Tibial nerve (tissue), 4 donors: ENCODE measurements at regions not wholly inside any gene's neighbourhood (a gene's known extent, or its start where the extent isn't known, plus 50 kb on each side); places are given as distances from the start of the nearest gene placed in this dataset.

Experiments
- DNase-seq, 2 donors: peaks; one replicate each; pipeline ENCODE4 v3.0.0-alpha.2; 2019; ENCODE audit warnings: low spot score in 2 of 2
- H3K27ac ChIP-seq, 4 donors: fragments of 200-600 bp; sonication (generic) in 3 of 4; one replicate each; pipeline ENCODE4 v1.5.1; 2017 to 2019; ENCODE audit warnings: mild to moderate bottlenecking in 1 of 4
- H3K27me3 ChIP-seq, 2 donors: fragments of 200-600 bp; sonication (generic) in 1 of 2; one replicate each; pipeline versions ENCODE4 v1.5.1 to v1.6.0; 2017 to 2019
- H3K36me3 ChIP-seq, 3 donors: fragments of 200-600 bp; sonication (generic); one replicate each; pipeline ENCODE4 v1.5.1; 2018 to 2019
- H3K4me1 ChIP-seq, 4 donors: fragments of 200-600 bp; sonication (generic) in 3 of 4; one replicate each; pipeline ENCODE4 v1.5.1; 2017 to 2019
- H3K4me3 ChIP-seq, 4 donors: fragments of 200-600 bp; sonication (generic) in 3 of 4; one replicate each; pipeline ENCODE4 v1.5.1; 2017 to 2019; ENCODE audit warnings: mild to moderate bottlenecking in 1 of 4, moderate library complexity in 1 of 4
- H3K9me3 ChIP-seq, 4 donors: fragments of 200-600 bp; sonication (generic) in 3 of 4; one replicate each; pipeline ENCODE4 v1.5.1; 2017 to 2019
- EP300 ChIP-seq, 2 donors: sonication (generic); formaldehyde crosslinking; IDR thresholded peaks; one replicate each; pipeline ENCODE4 v1.6.1; 2017; ENCODE audit warnings: antibody characterized with exemption in 2 of 2, mild to moderate bottlenecking in 1 of 2
- POLR2A ChIP-seq, 2 donors: fragments of 450-650 bp; IDR thresholded peaks; one replicate each; pipeline ENCODE4 v1.6.1; 2017; ENCODE audit warnings: antibody characterized with exemption in 2 of 2, mild to moderate bottlenecking in 2 of 2, moderate library complexity in 2 of 2
- WGBS, 2 donors: methylation state at CpG; one replicate each; pipeline ENCODE4 v1.1.5; 2018; 5-methylcytosine and 5-hydroxymethylcytosine counted together
- TF ChIP-seq, protein P1 (sequence below), 5 experiments: fragments of 200-600 bp in 3 of 5; fragments of 450-650 bp in 2 of 5; sonication (generic) in 3 of 5; IDR thresholded peaks; one replicate each; pipeline ENCODE4 v1.5.1; 2016 to 2019; ENCODE audit warnings: antibody characterized with exemption in 5 of 5, mild to moderate bottlenecking in 3 of 5, moderate library complexity in 2 of 5

DNA sequence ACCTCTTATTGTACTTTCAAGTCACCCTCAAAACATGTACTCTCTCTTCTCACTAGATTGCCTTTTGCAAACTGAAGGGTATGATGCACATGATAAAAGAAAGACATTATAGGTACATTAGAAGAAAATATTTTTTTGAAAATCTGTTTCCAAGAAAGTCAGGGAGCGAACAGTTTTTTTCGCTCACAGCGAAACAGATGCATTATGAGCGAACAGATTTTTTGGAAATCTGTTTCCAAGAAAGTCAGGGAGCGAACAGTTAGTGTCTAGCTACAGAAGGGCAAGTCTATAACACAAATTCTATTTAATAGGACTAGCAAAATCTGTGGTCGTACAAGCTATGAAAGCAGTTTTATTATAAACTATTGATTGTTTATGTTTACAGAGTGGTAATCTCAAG is 296.2 kb upstream of the ANO3 start:
- H3K4me3 ChIP-seq, result no peak overlapping the region
- H3K4me1 ChIP-seq, result no peaks in the 10 kb centered on the region
- WGBS, 2 donors, result 97% methylated on average over 5 of the region's 6 CpGs
- DNase-seq, result no peak
- TF ChIP-seq, protein P1, sequence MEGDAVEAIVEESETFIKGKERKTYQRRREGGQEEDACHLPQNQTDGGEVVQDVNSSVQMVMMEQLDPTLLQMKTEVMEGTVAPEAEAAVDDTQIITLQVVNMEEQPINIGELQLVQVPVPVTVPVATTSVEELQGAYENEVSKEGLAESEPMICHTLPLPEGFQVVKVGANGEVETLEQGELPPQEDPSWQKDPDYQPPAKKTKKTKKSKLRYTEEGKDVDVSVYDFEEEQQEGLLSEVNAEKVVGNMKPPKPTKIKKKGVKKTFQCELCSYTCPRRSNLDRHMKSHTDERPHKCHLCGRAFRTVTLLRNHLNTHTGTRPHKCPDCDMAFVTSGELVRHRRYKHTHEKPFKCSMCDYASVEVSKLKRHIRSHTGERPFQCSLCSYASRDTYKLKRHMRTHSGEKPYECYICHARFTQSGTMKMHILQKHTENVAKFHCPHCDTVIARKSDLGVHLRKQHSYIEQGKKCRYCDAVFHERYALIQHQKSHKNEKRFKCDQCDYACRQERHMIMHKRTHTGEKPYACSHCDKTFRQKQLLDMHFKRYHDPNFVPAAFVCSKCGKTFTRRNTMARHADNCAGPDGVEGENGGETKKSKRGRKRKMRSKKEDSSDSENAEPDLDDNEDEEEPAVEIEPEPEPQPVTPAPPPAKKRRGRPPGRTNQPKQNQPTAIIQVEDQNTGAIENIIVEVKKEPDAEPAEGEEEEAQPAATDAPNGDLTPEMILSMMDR (IDR thresholded peaks at IDR 0.05), result no peak
- TF ChIP-seq EP300 (IDR thresholded peaks at IDR 0.05) (no peak), POLR2A (IDR thresholded peaks at IDR 0.05) (no peak)
- no peaks in the 10 kb centered on the region for H3K9me3 ChIP-seq
- no peaks in the 10 kb centered on the region for H3K36me3 ChIP-seq
- H3K27ac ChIP-seq, result no peak overlapping the region
- no peaks in the 10 kb centered on the region for H3K27me3 ChIP-seq

DNA sequence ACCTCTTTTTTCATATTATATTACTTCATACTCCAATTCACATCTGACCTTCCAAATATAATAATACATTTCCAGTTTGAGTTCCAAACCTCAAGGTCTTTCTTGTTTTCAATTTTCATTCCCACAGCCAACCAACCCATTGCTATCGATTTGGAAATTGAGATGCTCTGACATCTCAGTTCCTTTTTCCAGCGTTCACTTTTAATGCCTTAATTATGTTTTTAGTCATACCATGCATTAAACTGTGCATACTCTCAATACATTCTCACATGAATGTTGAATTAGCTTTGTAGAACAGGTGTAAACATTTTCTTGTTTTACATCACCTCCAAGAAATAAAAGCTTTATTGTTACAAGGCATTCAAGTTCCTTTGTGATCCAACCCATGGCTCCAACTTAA is 294.2 kb upstream of the ANO3 start:
- no peaks in the 10 kb centered on the region for H3K27me3 ChIP-seq
- H3K4me1 ChIP-seq, result no peaks in the 10 kb centered on the region
- no peak overlapping the region for H3K27ac ChIP-seq
- 88 to 97% methylated on average over 2 of the region's 2 CpGs for WGBS, 2 donors
- no peaks in the 10 kb centered on the region for H3K9me3 ChIP-seq
- DNase-seq, result no peak
- TF ChIP-seq, protein P1 (IDR thresholded peaks at IDR 0.05), result no peak
- no peak for TF ChIP-seq EP300 (IDR thresholded peaks at IDR 0.05)
- no peak for TF ChIP-seq POLR2A (IDR thresholded peaks at IDR 0.05)
- H3K36me3 ChIP-seq, result no peaks in the 10 kb centered on the region
- no peak overlapping the region for H3K4me3 ChIP-seq

DNA sequence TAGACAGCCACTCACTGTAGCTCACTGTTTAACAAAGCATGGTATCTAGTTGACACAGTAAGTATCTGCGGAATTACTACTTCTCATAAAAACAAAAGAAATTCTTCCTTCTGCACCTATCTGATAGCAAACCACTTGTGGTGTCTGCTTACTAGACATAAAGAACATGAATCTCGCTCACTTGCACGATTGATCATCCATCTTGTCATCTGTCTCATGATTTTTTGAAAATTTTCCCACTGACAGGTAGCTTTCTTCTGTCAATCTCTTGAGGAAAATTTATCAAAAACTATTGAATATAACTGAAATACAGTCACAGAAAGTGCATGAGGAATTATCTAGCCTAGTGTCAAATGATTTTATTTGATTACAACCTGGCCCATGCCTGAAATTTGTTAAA is 291.6 kb upstream of the ANO3 start:
- Histone ChIP-seq H3K9me3 (no peaks in the 10 kb centered on the region), H3K4me3 (no peak overlapping the region), H3K27me3 (no peaks in the 10 kb centered on the region), H3K36me3 (no peaks in the 10 kb centered on the region), H3K4me1 (no peaks in the 10 kb centered on the region), H3K27ac (no peak overlapping the region)
- no peak for DNase-seq
- TF ChIP-seq POLR2A (IDR thresholded peaks at IDR 0.05) (no peak), EP300 (IDR thresholded peaks at IDR 0.05) (no peak)
- TF ChIP-seq, protein P1 (IDR thresholded peaks at IDR 0.05), result no peak
- 58 to 66% methylated on average over 3 of the region's 3 CpGs for WGBS, 2 donors

DNA sequence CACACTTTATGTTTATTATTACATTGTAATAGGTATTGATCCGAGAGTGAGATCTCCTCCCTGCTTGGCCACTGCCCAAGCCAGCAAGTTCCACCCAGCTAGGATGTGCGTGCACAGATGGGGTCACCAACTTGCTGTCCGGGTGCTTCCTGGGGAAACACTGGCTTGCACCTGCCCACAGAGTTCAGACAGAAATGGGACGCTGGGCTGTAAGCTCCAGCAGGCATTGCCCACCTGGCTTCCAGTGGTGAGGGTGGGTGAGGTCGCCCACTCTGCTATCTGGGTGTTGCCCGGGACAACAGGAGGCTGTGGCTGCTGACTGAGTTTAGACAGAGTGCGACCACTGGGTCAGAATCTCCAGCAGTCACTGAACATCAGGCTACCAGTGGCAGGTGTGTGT is 289.8 kb upstream of the ANO3 start:
- Histone ChIP-seq H3K36me3 (no peaks in the 10 kb centered on the region), H3K4me3 (no peak overlapping the region), H3K27ac (no peak overlapping the region), H3K27me3 (no peaks in the 10 kb centered on the region), H3K9me3 (no peaks in the 10 kb centered on the region), H3K4me1 (no peaks in the 10 kb centered on the region)
- 87 to 95% methylated on average over 7 of the region's 7 CpGs for WGBS, 2 donors
- no peak for TF ChIP-seq POLR2A (IDR thresholded peaks at IDR 0.05)
- no peak for TF ChIP-seq EP300 (IDR thresholded peaks at IDR 0.05)
- TF ChIP-seq, protein P1 (IDR thresholded peaks at IDR 0.05), result no peak
- DNase-seq, result no peak

DNA sequence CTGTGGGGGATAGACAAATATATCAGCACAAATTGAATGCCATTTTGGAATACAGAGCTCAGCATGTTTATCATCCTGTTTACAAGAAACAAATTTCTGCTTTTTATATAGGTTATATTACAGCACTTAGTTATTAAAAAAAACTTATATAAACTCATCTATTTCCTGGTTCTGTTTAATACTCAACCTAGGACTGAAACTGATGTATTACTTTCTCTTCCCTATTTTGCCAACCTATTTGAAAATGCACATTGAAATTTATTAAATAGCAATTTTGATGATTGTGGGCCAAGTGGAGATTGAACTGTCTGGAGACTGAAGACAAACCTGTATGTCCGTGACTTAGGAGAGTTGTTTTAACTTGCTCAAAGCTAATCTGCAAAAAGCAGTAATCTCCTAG is 288.3 kb upstream of the ANO3 start:
- H3K9me3 ChIP-seq, result no peaks in the 10 kb centered on the region
- H3K36me3 ChIP-seq, result no peaks in the 10 kb centered on the region
- H3K4me3 ChIP-seq, result no peak overlapping the region
- no peak for DNase-seq
- H3K27ac ChIP-seq, result no peak overlapping the region
- no peak for TF ChIP-seq EP300 (IDR thresholded peaks at IDR 0.05)
- no peak for TF ChIP-seq POLR2A (IDR thresholded peaks at IDR 0.05)
- TF ChIP-seq, protein P1 (IDR thresholded peaks at IDR 0.05), result no peak
- no peaks in the 10 kb centered on the region for H3K27me3 ChIP-seq
- H3K4me1 ChIP-seq, result no peaks in the 10 kb centered on the region
- WGBS, 2 donors, result 87 to 89% methylated on average over 1 of the region's 1 CpG
